Effector CD8-positive, alpha-beta T cell (primary cell): ENCODE measurements at regions not wholly inside any gene's neighbourhood (a gene's known extent, or its start where the extent isn't known, plus 50 kb on each side); places are given as distances from the start of the nearest gene placed in this dataset.

Experiments used
- DNase-seq: peaks from one replicate; lab custom pipeline; 2025; lab: John Stamatoyannopoulos, UW

- DNase-seq: no peak
Observed at GRCh38 chr14:73782623-73783022, 68.4 kb upstream of the PNMA1 start.

- DNase-seq: no peak
Observed at GRCh38 chr14:73780896-73781295, 66.7 kb upstream of the PNMA1 start.

DNA sequence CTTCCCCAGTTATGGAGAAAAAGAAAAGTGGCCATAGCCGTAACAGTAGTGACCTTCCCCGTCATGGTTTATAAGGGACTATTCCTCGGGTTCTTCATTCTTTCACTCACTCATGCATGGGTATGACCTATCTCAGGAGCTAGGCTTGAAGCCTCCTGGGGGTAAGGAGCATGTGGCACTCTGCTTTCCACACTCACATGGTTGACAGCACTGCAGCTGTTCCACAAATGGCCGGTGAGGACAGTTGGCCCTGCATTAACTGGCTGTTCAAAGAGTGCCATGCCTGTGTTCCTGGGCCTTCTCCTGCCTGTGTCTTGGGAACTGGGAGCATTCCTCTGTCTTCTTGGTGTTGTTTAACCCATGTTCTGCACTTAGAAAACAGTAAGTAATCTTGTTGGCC, 66.2 kb upstream of the PNMA1 start:
- DNase-seq: no peak

- no peak for DNase-seq
Observed at GRCh38 chr14:73778736-73779135, 64.6 kb upstream of the PNMA1 start.

DNA sequence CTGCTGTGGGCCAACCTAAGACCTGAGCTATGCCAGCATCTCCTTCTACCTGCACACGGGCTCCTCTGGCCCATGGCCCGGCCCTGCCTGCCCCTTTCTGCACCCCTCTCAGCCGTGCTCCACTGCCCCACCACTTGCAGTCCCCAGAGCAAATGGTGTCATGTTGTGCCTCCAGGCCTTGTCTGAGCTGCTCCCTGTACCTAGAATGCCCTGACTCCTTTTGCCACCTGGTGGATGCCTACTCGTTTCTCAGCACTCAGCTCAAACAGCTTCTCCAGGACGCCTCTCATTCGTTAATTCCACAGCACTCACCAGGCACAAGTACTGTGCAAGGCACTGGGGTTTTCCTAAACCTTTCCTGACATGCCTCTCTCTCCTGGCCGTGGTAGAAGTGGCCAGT, 63.2 kb upstream of the PNMA1 start:
- no peak for DNase-seq

- no peak for DNase-seq
Observed at GRCh38 chr14:73776194-73776537, 62.0 kb upstream of the PNMA1 start.

DNA sequence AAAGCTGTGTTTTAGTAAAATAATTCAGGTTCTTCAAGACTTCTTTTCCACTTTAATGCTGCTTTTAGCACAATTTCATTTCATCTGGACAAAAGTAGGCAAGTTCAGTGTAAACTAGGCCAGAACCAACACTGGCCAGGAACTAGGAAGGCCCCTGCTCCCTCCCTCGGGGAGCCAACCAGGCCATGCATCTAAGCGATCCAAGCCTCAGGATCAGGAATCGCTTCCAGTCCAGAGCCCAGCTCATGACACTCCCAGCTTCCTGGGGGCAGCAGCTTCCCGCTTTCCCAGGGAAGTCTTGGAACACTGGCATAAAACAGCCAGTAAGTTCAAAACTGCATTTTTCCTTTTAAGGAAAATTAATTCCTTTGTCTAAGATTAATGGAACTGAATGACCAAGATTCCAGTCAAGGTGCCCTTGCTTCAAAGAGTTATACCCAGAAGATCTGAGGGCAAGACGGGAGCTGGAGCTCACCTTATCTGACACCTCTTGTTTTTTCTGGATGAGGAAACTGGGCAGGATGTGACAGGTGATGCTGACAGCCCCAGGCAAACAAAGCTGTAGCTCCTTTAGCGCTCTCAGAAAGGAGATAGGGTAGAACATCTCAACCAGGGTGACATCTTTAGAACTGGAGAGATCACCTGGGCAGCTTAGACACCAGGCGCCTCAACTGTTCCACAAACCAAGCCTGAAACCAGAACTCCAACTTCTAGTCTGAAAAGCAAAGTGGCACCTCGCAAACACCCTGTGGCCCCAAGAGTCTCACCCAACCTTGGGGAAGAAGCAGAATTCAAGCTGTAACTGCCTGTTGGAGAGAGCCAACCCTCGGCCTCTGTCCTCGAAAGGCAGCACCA, 61.4 kb upstream of the PNMA1 start:
- DNase-seq: no peak

DNA sequence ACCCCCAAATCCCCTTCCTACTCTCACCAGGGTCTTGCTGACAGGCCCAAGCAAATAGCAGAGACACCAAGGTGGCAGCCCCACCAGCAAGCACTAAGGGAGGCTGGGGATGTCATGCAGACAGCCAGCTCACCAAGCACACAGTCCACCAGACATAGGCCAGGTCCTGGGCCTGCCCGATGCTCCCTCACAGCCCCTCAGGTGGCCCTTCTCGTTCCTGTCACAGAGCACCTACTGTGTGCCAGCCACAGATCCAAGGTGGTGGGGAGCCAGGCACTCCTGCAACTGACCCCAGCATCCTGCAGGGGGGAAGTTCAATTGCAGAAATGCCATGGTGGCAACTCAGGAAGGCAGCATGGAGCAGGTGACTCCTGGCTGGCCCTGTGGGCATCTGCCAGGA, 60.5 kb upstream of the PNMA1 start:
- DNase-seq: no peak

DNA sequence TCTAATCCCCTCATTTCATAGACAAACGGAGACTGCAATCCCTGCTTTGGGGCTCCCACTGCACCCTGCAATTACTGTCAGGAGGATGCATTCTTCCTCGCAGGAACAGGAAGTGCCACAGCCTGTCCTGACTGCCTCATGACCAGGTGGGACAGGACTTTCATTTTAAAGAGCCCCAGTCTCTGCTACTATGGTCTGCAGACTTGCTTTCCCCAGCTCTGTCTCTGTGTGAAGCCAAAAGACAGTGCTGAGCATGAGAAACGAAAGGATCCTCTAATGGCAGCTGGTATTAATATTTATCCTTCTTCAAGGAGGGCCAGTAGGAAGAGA, 60.0 kb upstream of the PNMA1 start:
- no peak for DNase-seq

GRCh38 chr14:73773441-73774240, 59.5 kb upstream of the PNMA1 start:
- DNase-seq: no peak

DNA sequence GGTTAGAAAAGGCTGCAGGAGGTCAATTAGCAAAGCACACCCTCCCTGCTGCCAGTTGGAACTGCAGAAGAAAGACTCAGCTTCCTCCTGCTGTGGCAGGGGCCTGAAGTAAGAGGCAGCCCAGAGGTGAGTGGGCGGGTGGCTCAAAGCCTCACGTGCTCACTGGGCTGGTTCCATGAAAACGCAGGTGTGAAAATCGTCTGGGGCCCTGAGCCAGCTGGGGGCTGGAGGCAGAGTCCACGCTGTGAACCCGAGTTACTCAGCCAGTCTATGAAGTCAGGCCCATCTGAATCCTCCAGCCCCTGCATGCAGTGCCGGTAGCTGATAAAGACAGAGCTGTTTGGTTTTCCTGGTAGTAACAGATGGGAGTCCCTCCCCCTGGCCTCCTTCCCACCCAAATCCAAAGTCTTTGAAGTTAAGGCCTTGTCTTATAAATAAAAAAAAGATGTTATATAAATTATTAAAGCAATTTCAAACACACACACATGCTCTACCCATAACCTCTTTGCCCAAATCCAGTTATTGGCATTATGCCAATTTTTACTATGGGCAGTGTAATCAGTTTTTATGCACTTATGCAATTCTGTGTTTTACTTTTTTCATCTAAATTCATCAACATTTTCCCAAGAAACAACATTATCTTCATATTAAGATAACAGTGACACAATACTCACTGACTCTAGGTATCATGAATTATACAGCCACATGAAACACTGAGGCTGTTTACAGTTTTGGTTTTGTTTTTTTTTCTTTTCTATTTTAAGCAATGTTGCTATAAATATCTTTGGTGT, 57.9 kb upstream of the PNMA1 start:
- peak; percentile 31 for DNase-seq

- no peak for DNase-seq
Observed at GRCh38 chr14:73770977-73771847, 57.0 kb upstream of the PNMA1 start.

GRCh38 chr14:73768107-73768506, 53.9 kb upstream of the PNMA1 start:
- no peak for DNase-seq

- no peak for DNase-seq
Observed at GRCh38 chr14:73764406-73765280, 50.5 kb upstream of the PNMA1 start.
